Breast epithelium (tissue), 3 donors: ENCODE measurements at regions not wholly inside any gene's neighbourhood (a gene's known extent, or its start where the extent isn't known, plus 50 kb on each side); places are given as distances from the start of the nearest gene placed in this dataset.

Experiments
- POLR2A ChIP-seq: fragments of 450-650 bp; IDR thresholded peaks from one replicate; pipeline ENCODE4 v1.6.1; 2016; ENCODE audit warnings: antibody characterized with exemption, mild to moderate bottlenecking, moderate library complexity
- TF ChIP-seq, protein P1 (sequence below), 3 donors: fragments of 450-650 bp; IDR thresholded peaks; one replicate each; pipeline ENCODE4 v1.5.1; 2016 to 2017; ENCODE audit warnings: antibody characterized with exemption in 3 of 3, mild to moderate bottlenecking in 3 of 3, moderate library complexity in 3 of 3

- TF ChIP-seq, protein P1, sequence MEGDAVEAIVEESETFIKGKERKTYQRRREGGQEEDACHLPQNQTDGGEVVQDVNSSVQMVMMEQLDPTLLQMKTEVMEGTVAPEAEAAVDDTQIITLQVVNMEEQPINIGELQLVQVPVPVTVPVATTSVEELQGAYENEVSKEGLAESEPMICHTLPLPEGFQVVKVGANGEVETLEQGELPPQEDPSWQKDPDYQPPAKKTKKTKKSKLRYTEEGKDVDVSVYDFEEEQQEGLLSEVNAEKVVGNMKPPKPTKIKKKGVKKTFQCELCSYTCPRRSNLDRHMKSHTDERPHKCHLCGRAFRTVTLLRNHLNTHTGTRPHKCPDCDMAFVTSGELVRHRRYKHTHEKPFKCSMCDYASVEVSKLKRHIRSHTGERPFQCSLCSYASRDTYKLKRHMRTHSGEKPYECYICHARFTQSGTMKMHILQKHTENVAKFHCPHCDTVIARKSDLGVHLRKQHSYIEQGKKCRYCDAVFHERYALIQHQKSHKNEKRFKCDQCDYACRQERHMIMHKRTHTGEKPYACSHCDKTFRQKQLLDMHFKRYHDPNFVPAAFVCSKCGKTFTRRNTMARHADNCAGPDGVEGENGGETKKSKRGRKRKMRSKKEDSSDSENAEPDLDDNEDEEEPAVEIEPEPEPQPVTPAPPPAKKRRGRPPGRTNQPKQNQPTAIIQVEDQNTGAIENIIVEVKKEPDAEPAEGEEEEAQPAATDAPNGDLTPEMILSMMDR (IDR thresholded peaks at IDR 0.05) = no peak
- no peak for TF ChIP-seq POLR2A
Measured at GRCh38 chr15:35286721-35287120, 201.6 kb upstream of the NANOGP8 start.
